K562 (cell line): ENCODE measurements at regions not wholly inside any gene's neighbourhood (a gene's known extent, or its start where the extent isn't known, plus 50 kb on each side); places are given as distances from the start of the nearest gene placed in this dataset.

Source experiments
- RFX1 ChIP-seq: fragments of 450-650 bp; IDR thresholded peaks from 2 replicates; pipeline ENCODE4 v1.6.1; 2016; ENCODE audit warnings: mild to moderate bottlenecking, moderate library complexity
- SMARCA5 ChIP-seq: fragments of 450-650 bp; IDR thresholded peaks from 2 replicates; pipeline ENCODE4 v1.6.1; 2016
- SRSF3 ChIP-seq: fragments of 200-400 bp; formaldehyde crosslinking; IDR thresholded peaks from 2 replicates; pipeline ENCODE4 v1.6.1; 2016; ENCODE audit warnings: mild to moderate bottlenecking, low read length, moderate library complexity; ENCODE audit not compliant: insufficient read depth
- ZFP30 ChIP-seq: fragments of 250-450 bp; sonication (Bioruptor Pico); IDR thresholded peaks from 2 replicates; pipeline ENCODE4 v1.8.0; 2022; ENCODE audit warnings: moderate library complexity, mild to moderate bottlenecking, inconsistent platforms, borderline replicate concordance
- ZNF780A ChIP-seq: fragments of 250-450 bp; sonication (Bioruptor Pico); IDR thresholded peaks from 2 replicates; pipeline ENCODE4 v1.5.0; 2021; ENCODE audit warnings: mild to moderate bottlenecking
- TF ChIP-seq, protein P1 (sequence below), 2 experiments: fragments of 450-650 bp; IDR thresholded peaks; 2 replicates each; pipeline ENCODE4 v1.6.1; 2016; ENCODE audit warnings: mild to moderate bottlenecking in 2 of 2, borderline replicate concordance in 1 of 2, low read depth in 1 of 2, moderate library complexity in 1 of 2
- TF ChIP-seq, protein P2 (sequence below): conservative IDR thresholded peaks from 2 replicates; pipeline ENCODE4 v1.6.1; 2011; ENCODE audit warnings: low read depth, mild to moderate bottlenecking, low read length; ENCODE audit not compliant: control insufficient read depth
- TF ChIP-seq, protein P3 (sequence below), 3 experiments: IDR thresholded peaks in 2 of 3; conservative IDR thresholded peaks in 1 of 3; 2 replicates each; pipeline ENCODE4 v1.5.1; 2011 to 2012; ENCODE audit warnings: low read length in 3 of 3, mild to moderate bottlenecking in 3 of 3, control low read depth in 2 of 3, improper control_type of control experiment in 1 of 3, inconsistent platforms in 1 of 3, low read depth in 1 of 3, mixed read lengths in 1 of 3, moderate library complexity in 1 of 3; ENCODE audit not compliant: insufficient read depth in 2 of 3
- TF ChIP-seq, protein P4 (sequence below), 2 experiments: fragments of 450-650 bp in 1 of 2; sonication (generic) in 1 of 2; formaldehyde crosslinking in 1 of 2; IDR thresholded peaks in 1 of 2; conservative IDR thresholded peaks in 1 of 2; 2 replicates each; pipeline versions ENCODE4 v1.6.1 to v1.8.1; 2016 to 2023; ENCODE audit warnings: mild to moderate bottlenecking in 2 of 2, moderate library complexity in 2 of 2, inconsistent platforms in 1 of 2, missing genetic modification reagents in 1 of 2
- TF ChIP-seq, protein P5 (sequence below): fragments of 450-650 bp; IDR thresholded peaks from 2 replicates; pipeline ENCODE4 v1.6.1; 2016

DNA sequence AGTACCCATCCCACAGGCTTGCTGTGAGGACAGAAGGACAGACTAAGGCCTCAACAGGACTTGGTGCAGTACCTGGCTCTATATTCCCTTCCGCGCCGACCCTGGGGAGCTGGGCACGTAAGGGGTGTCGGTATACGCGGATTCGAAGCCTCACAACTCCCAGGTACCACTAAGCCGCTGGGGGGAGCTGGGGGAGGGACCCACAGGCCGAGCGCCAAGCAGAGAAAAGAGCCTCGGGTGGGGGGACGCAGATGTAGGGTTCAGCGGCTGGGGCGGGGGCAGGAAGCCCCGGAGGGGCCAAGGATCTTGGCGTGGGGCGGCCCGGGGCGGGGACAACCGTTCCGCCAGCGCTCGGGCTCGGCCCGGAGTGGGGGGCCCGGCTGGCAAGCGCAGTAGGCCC is 126.4 kb upstream of the ZNF746 start (continued):
- TF ChIP-seq, protein P1, sequence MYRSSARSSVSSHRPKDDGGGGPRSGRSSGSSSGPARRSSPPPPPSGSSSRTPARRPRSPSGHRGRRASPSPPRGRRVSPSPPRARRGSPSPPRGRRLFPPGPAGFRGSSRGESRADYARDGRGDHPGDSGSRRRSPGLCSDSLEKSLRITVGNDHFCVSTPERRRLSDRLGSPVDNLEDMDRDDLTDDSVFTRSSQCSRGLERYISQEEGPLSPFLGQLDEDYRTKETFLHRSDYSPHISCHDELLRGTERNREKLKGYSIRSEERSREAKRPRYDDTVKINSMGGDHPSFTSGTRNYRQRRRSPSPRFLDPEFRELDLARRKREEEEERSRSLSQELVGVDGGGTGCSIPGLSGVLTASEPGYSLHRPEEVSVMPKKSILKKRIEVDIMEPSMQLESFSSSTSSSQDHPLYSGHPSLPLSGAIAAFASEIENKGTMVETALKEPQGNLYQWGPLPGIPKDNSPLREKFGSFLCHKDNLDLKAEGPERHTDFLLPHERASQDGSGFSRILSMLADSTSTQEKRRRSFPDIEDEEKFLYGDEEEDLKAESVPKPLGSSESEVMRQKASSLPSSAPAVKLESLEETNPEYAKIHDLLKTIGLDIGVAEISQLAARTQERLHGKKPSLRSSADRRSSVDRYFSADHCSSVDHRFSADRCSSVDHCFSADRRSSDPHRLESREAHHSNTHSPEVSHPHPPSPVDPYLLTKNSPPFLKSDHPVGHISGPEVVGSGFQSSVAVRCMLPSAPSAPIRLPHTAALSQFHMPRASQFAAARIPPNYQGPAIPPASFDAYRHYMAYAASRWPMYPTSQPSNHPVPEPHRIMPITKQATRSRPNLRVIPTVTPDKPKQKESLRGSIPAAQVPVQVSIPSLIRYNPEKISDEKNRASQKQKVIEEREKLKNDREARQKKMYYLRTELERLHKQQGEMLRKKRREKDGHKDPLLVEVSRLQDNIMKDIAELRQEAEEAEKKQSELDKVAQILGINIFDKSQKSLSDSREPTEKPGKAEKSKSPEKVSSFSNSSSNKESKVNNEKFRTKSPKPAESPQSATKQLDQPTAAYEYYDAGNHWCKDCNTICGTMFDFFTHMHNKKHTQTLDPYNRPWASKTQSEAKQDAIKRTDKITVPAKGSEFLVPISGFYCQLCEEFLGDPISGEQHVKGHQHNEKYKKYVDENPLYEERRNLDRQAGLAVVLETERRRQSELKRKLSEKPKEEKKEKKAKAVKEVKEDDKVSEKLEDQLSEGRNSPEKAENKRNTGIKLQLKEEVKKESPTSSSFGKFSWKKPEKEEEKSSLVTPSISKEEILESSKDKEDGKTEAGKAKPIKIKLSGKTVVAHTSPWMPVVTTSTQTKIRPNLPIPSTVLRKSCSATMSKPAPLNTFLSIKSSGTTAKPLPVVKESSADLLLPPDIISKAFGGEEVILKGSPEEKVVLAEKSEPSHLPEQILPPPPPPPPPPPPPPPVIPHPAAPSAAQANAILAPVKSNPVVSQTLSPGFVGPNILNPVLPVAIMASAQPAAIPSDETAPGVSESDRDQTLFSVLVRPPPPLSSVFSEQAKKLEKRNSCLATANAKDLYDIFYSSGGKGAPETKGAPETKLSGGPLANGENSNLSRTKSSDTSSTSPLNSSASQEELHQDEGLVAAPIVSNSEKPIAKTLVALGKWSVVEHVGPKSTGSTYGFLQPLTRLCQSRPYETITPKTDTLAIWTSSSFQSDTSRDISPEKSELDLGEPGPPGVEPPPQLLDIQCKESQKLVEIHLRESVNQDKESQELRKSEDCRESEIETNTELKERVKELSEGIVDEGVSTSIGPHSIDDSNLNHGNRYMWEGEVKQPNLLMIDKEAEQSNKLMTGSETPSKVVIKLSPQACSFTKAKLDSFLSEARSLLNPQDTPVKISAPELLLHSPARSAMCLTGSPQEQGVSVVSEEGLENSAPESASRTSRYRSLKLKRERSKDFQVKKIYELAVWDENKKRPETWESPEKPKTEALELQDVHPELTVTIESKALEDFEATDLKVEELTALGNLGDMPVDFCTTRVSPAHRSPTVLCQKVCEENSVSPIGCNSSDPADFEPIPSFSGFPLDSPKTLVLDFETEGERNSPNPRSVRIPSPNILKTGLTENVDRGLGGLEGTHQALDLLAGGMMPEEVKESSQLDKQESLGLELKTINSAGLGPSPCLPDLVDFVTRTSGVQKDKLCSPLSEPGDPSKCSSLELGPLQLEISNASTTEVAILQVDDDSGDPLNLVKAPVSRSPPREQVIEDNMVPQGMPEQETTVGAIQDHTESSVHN (IDR thresholded peaks at IDR 0.05; ENCODE audit: borderline replicate concordance in 1 of 2, low read depth in 1 of 2): no peak
- no peak for TF ChIP-seq ZNF780A (CRISPR knock-in tag)
- TF ChIP-seq, protein P2, sequence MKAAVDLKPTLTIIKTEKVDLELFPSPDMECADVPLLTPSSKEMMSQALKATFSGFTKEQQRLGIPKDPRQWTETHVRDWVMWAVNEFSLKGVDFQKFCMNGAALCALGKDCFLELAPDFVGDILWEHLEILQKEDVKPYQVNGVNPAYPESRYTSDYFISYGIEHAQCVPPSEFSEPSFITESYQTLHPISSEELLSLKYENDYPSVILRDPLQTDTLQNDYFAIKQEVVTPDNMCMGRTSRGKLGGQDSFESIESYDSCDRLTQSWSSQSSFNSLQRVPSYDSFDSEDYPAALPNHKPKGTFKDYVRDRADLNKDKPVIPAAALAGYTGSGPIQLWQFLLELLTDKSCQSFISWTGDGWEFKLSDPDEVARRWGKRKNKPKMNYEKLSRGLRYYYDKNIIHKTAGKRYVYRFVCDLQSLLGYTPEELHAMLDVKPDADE: no peak
- 0 out of 2 replicates have a peak, but pooled peaks have one; percentile 23 for TF ChIP-seq SMARCA5
- TF ChIP-seq, protein P3, sequence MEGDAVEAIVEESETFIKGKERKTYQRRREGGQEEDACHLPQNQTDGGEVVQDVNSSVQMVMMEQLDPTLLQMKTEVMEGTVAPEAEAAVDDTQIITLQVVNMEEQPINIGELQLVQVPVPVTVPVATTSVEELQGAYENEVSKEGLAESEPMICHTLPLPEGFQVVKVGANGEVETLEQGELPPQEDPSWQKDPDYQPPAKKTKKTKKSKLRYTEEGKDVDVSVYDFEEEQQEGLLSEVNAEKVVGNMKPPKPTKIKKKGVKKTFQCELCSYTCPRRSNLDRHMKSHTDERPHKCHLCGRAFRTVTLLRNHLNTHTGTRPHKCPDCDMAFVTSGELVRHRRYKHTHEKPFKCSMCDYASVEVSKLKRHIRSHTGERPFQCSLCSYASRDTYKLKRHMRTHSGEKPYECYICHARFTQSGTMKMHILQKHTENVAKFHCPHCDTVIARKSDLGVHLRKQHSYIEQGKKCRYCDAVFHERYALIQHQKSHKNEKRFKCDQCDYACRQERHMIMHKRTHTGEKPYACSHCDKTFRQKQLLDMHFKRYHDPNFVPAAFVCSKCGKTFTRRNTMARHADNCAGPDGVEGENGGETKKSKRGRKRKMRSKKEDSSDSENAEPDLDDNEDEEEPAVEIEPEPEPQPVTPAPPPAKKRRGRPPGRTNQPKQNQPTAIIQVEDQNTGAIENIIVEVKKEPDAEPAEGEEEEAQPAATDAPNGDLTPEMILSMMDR (IDR thresholded peaks at IDR 0.05 in 2 of 3, conservative IDR thresholded peaks at IDR 0.05 in 1 of 3; ENCODE audit: insufficient read depth in 2 of 3, low read depth in 1 of 3, low read length in 3 of 3): peak in 1 of 3 experiments; percentile 14; a peak in 1 of 6 replicates
- TF ChIP-seq SRSF3: no peak
- TF ChIP-seq ZFP30: no peak
- TF ChIP-seq, protein P4, sequence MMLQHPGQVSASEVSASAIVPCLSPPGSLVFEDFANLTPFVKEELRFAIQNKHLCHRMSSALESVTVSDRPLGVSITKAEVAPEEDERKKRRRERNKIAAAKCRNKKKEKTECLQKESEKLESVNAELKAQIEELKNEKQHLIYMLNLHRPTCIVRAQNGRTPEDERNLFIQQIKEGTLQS (IDR thresholded peaks at IDR 0.05): no peak
- TF ChIP-seq, protein P4 (CRISPR knock-in tag; conservative IDR thresholded peaks at IDR 0.05): no peak
- TF ChIP-seq RFX1: no peak
- TF ChIP-seq, protein P5, sequence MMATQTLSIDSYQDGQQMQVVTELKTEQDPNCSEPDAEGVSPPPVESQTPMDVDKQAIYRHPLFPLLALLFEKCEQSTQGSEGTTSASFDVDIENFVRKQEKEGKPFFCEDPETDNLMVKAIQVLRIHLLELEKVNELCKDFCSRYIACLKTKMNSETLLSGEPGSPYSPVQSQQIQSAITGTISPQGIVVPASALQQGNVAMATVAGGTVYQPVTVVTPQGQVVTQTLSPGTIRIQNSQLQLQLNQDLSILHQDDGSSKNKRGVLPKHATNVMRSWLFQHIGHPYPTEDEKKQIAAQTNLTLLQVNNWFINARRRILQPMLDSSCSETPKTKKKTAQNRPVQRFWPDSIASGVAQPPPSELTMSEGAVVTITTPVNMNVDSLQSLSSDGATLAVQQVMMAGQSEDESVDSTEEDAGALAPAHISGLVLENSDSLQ: no peak
